ENCODE measurements at regions not wholly inside any gene's neighbourhood (a gene's known extent, or its start where the extent isn't known, plus 50 kb on each side); places are given as distances from the start of the nearest gene placed in this dataset.

GRCh38 chr2:181198183-181198864 is 217.9 kb downstream of the UBE2E3 start:
- H3K9me3 ChIP-seq = no peaks in the 10 kb centered on the region
- no peak for DNase-seq
- H3K4me3 ChIP-seq = no peak overlapping the region
- H3K27ac ChIP-seq = no peak overlapping the region
- TF ChIP-seq, protein P1, sequence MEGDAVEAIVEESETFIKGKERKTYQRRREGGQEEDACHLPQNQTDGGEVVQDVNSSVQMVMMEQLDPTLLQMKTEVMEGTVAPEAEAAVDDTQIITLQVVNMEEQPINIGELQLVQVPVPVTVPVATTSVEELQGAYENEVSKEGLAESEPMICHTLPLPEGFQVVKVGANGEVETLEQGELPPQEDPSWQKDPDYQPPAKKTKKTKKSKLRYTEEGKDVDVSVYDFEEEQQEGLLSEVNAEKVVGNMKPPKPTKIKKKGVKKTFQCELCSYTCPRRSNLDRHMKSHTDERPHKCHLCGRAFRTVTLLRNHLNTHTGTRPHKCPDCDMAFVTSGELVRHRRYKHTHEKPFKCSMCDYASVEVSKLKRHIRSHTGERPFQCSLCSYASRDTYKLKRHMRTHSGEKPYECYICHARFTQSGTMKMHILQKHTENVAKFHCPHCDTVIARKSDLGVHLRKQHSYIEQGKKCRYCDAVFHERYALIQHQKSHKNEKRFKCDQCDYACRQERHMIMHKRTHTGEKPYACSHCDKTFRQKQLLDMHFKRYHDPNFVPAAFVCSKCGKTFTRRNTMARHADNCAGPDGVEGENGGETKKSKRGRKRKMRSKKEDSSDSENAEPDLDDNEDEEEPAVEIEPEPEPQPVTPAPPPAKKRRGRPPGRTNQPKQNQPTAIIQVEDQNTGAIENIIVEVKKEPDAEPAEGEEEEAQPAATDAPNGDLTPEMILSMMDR (IDR thresholded peaks at IDR 0.05) = no peak
- H3K4me1 ChIP-seq = no peaks in the 10 kb centered on the region
- H3K27me3 ChIP-seq = no peaks in the 10 kb centered on the region
- H3K36me3 ChIP-seq = no peaks in the 10 kb centered on the region
- intact Hi-C loops (cut with DNase I; ENCODE audit: low total_unique reads) = no loop called here

DNA sequence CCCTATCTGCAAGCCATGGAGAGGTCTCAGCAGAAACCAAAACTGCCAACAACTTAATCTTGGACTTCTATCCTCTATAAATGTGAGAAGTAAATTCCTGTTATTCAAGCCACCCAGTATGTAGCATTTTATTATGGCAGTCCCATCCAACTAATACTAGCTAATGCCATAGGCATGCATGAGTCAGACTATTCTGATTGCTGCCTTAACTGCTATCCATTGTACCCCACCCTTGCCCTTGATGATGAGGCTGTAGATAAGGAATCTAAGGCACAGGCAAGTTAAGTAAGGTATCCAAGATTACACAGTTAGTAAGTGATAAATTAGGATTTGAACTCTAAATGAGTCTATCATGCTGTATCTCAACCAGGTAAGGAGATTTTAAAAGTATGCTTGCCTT is 223.0 kb downstream of the UBE2E3 start:
- DNase-seq = no peak
- TF ChIP-seq, protein P1 (IDR thresholded peaks at IDR 0.05) = no peak
- intact Hi-C loops (cut with DNase I; ENCODE audit: low total_unique reads) = no loop called here

GRCh38 chr2:181203916-181204315 is 223.5 kb downstream of the UBE2E3 start:
- H3K4me3 ChIP-seq = no peak overlapping the region
- no peaks in the 10 kb centered on the region for H3K36me3 ChIP-seq
- TF ChIP-seq, protein P1 (IDR thresholded peaks at IDR 0.05) = no peak
- no peaks in the 10 kb centered on the region for H3K9me3 ChIP-seq
- H3K4me1 ChIP-seq = no peaks in the 10 kb centered on the region
- intact Hi-C loops (cut with DNase I; ENCODE audit: low total_unique reads) = no loop called here
- H3K27me3 ChIP-seq = no peaks in the 10 kb centered on the region
- H3K27ac ChIP-seq = no peak overlapping the region
- no peak for DNase-seq

More for the DNA sequence above, 223.0 kb downstream of the UBE2E3 start:
- Histone ChIP-seq H3K4me3 (no peak overlapping the region), H3K27me3 (no peaks in the 10 kb centered on the region), H3K27ac (no peak overlapping the region), H3K4me1 (no peaks in the 10 kb centered on the region), H3K9me3 (no peaks in the 10 kb centered on the region), H3K36me3 (no peaks in the 10 kb centered on the region)

DNA sequence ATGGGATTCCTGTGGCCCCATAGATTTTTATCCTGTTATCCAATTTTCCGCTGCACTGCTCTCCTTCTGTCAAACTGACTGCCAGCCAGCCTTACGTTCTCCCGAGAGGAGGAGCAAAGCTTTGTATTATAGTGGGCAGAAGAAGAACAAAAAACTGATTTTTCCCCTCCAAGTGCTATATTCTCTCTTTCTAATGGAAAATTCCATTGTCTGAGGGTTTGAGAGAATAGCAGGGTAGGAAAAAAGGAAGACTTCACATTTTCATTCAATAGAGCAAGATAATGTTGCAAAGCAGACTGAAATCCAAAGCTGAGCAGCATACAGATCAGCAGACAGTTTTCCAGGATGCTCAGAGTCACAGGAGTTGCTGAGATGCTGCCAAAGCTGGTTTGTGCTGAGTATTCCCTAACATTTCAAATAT is 238.0 kb downstream of the UBE2E3 start:
- intact Hi-C loops (cut with DNase I; ENCODE audit: low total_unique reads) = no loop called here
- no peak for DNase-seq
- H3K36me3 ChIP-seq = no peaks in the 10 kb centered on the region
- no peaks in the 10 kb centered on the region for H3K9me3 ChIP-seq
- no peaks in the 10 kb centered on the region for H3K4me1 ChIP-seq
- no peak overlapping the region for H3K4me3 ChIP-seq
- H3K27ac ChIP-seq = no peak overlapping the region
- TF ChIP-seq, protein P1 (IDR thresholded peaks at IDR 0.05) = no peak
- H3K27me3 ChIP-seq = no peaks in the 10 kb centered on the region

GRCh38 chr2:181223234-181223633 is 234.0 kb upstream of the ITGA4 start:
- no peak for DNase-seq
- TF ChIP-seq, protein P1 (IDR thresholded peaks at IDR 0.05) = no peak
- no peak overlapping the region for H3K4me3 ChIP-seq
- H3K4me1 ChIP-seq = no peaks in the 10 kb centered on the region
- H3K27ac ChIP-seq = no peak overlapping the region
- no peaks in the 10 kb centered on the region for H3K9me3 ChIP-seq
- H3K36me3 ChIP-seq = no peaks in the 10 kb centered on the region
- intact Hi-C loops (cut with DNase I; ENCODE audit: low total_unique reads) = no loop called here
- H3K27me3 ChIP-seq = no peaks in the 10 kb centered on the region

GRCh38 chr2:181224866-181225265 is 232.3 kb upstream of the ITGA4 start:
- TF ChIP-seq, protein P1 (IDR thresholded peaks at IDR 0.05) = no peak
- no peak for DNase-seq
- H3K27ac ChIP-seq = no peak overlapping the region
- no peaks in the 10 kb centered on the region for H3K9me3 ChIP-seq
- intact Hi-C loops (cut with DNase I; ENCODE audit: low total_unique reads) = no loop called here
- H3K36me3 ChIP-seq = no peaks in the 10 kb centered on the region
- H3K27me3 ChIP-seq = no peaks in the 10 kb centered on the region
- no peaks in the 10 kb centered on the region for H3K4me1 ChIP-seq
- H3K4me3 ChIP-seq = no peak overlapping the region

Measured in tibial artery (tissue), 4 donors.